NCI-H1105 (cell line): ENCODE measurements at regions not wholly inside any gene's neighbourhood (a gene's known extent, or its start where the extent isn't known, plus 50 kb on each side); places are given as distances from the start of the nearest gene placed in this dataset.
A peak's percentile ranks its signal among the peaks of the same experiment; 100 is the strongest.
"Not testable (repeated sequence)": the region's sequence is repeated elsewhere in the genome, so short reads cannot be mapped to it uniquely, and the experiment has no call there.

ENCODE experiments used
- DNase-seq: peaks from one replicate; lab custom pipeline; 2025; lab: John Stamatoyannopoulos, UW

- DNase-seq, result no peak
Observed at GRCh38 chr14:65834812-65835211, 422.3 kb downstream of the FUT8 start.

- DNase-seq, result no peak
Observed at GRCh38 chr14:65835501-65835900, 423.0 kb downstream of the FUT8 start.

- DNase-seq, result no peak
Observed at GRCh38 chr14:65838565-65838964, 426.0 kb downstream of the FUT8 start.

- peak; percentile 87 for DNase-seq
Observed at GRCh38 chr14:65840118-65840751, 427.7 kb downstream of the FUT8 start.

- DNase-seq, result no peak
Observed at GRCh38 chr14:65840786-65841185, 428.3 kb downstream of the FUT8 start.

- DNase-seq, result no peak
Observed at GRCh38 chr14:65846196-65846868, 433.8 kb downstream of the FUT8 start.

- no peak for DNase-seq
Observed at GRCh38 chr14:65847075-65847847, 434.7 kb downstream of the FUT8 start.

GRCh38 chr14:65847931-65848330, 435.4 kb downstream of the FUT8 start:
- DNase-seq, result not testable (repeated sequence)

- no peak for DNase-seq
Observed at GRCh38 chr14:65849091-65849490, 436.6 kb downstream of the FUT8 start.

GRCh38 chr14:65849558-65849957, 437.0 kb downstream of the FUT8 start:
- DNase-seq, result no peak

GRCh38 chr14:65850429-65851135, 438.1 kb downstream of the FUT8 start:
- DNase-seq, result no peak

- DNase-seq, result no peak
Observed at GRCh38 chr14:65852689-65853088, 440.2 kb downstream of the FUT8 start.

GRCh38 chr14:65853407-65853955, 441.0 kb downstream of the FUT8 start:
- DNase-seq, result no peak

- DNase-seq, result no peak
Observed at GRCh38 chr14:65854215-65854614, 441.7 kb downstream of the FUT8 start.

- DNase-seq, result no peak
Observed at GRCh38 chr14:65860956-65861611, 448.6 kb downstream of the FUT8 start.

- DNase-seq, result no peak
Observed at GRCh38 chr14:65864549-65864948, 452.0 kb downstream of the FUT8 start.

GRCh38 chr14:65864984-65865383, 452.5 kb downstream of the FUT8 start:
- no peak for DNase-seq

GRCh38 chr14:65866448-65866847, 453.9 kb downstream of the FUT8 start:
- DNase-seq, result no peak

- peak; percentile 82 for DNase-seq
Observed at GRCh38 chr14:65866886-65867285, 454.4 kb downstream of the FUT8 start.

- DNase-seq, result no peak
Observed at GRCh38 chr14:65867333-65867732, 454.8 kb downstream of the FUT8 start.

GRCh38 chr14:65872536-65872935, 460.0 kb downstream of the FUT8 start:
- DNase-seq, result no peak

GRCh38 chr14:65877166-65877565, 464.6 kb downstream of the FUT8 start:
- DNase-seq, result no peak
